ENCODE measurements at regions not wholly inside any gene's neighbourhood (a gene's known extent, or its start where the extent isn't known, plus 50 kb on each side); places are given as distances from the start of the nearest gene placed in this dataset.

DNA sequence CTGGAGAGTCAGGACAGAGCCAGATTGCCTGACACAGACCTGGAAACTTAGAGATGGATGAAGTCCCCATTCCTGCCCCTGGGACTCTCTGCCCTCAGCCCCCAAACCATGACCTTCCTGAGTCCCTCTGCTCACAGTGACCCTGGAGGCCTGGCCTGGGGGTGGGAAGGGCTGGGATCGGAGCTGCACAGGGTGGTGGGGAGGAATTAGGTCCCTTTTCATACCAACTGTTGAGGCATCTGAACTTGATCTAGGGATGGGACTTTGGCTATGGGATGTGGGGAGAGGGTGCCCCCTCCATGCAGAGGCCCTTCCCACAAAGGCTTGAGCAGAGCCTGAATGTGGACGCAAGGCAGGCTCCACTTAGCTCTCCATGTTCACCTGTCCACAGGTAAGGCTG, 144.1 kb downstream of the MRPL14 start:
- no peak overlapping the region for H2BK120ac ChIP-seq (ENCODE audit: low read depth, low read length, poor library complexity, severe bottlenecking)
- no peaks in the 10 kb centered on the region for H3K9me3 ChIP-seq (ENCODE audit: control insufficient read depth, low read depth, low read length)
- no peak overlapping the region for H2BK20ac ChIP-seq (ENCODE audit: low read depth, low read length, poor library complexity, severe bottlenecking)
- no peak overlapping the region for H3K9ac ChIP-seq (ENCODE audit: extremely low read depth, insufficient read length, low read length)
- peaks cover 15% of the 10 kb centered on the region in 2 experiments for H3K4me1 Mint-ChIP-seq
- H3K9me3 Mint-ChIP-seq: no peaks in the 10 kb centered on the region
- H3K79me1 ChIP-seq (ENCODE audit: insufficient read depth, low read depth, low read length, poor library complexity, severe bottlenecking): no peaks in the 10 kb centered on the region
- H2BK5ac ChIP-seq (ENCODE audit: insufficient read length, low read length): no peak overlapping the region
- H3K4ac ChIP-seq (ENCODE audit: low read depth, low read length): no peak overlapping the region
- no peak overlapping the region for H2BK15ac ChIP-seq (ENCODE audit: low read depth, low read length)
- no peak overlapping the region for H4K5ac ChIP-seq (ENCODE audit: insufficient read length, low read depth, low read length)
- H3K14ac ChIP-seq (ENCODE audit: insufficient read depth, low read length): no peak overlapping the region
- peaks cover 13% of the 10 kb centered on the region for H3K27me3 Mint-ChIP-seq (ENCODE audit: low read depth)
- no peak overlapping the region for H3K27ac ChIP-seq (ENCODE audit: insufficient read length, low read depth, low read length)
- H4K8ac ChIP-seq (replicated peaks; ENCODE audit: insufficient read length, low read depth, low read length): no peak overlapping the region
- DNase-seq: no peak
- no peak overlapping the region for H2BK12ac ChIP-seq (ENCODE audit: insufficient read length, low read depth, low read length)
- H3K79me2 ChIP-seq (ENCODE audit: insufficient read depth, low read length): no peaks in the 10 kb centered on the region
- no peak overlapping the region for H3K4me3 Mint-ChIP-seq
- H4K20me1 ChIP-seq (ENCODE audit: control insufficient read depth, insufficient read depth, insufficient read length): no peaks in the 10 kb centered on the region
- no peak overlapping the region for H3K18ac ChIP-seq (ENCODE audit: insufficient read length, low read depth, low read length)
- no peaks in the 10 kb centered on the region for H3K23me2 ChIP-seq (ENCODE audit: insufficient read length, low read depth, low read length, poor library complexity, severe bottlenecking)
- H3K4me2 ChIP-seq (ENCODE audit: insufficient read depth, insufficient read length, low read length): no peak overlapping the region
- WGBS (ENCODE audit: extremely low coverage, insufficient read length, low lambda C conversion rate): no CpG with 5 or more reads among the region's 2 CpGs
- no peaks in the 10 kb centered on the region for H3K36me3 Mint-ChIP-seq (ENCODE audit: insufficient read depth in 1 of 3, low read depth in 3 of 3)
- H3K56ac ChIP-seq (ENCODE audit: insufficient read length, low read depth, low read length): no peak overlapping the region
- H2AFZ ChIP-seq (ENCODE audit: low read length): no peak overlapping the region
- TF ChIP-seq CTCF (conservative IDR thresholded peaks at IDR 0.05): no peak
- H4K91ac ChIP-seq (ENCODE audit: insufficient read length, low read depth, low read length): no peak overlapping the region
- H3K27ac Mint-ChIP-seq: no peak overlapping the region
- H3K23ac ChIP-seq (ENCODE audit: insufficient read length, low read depth, low read length): no peak overlapping the region
- H3T11ph ChIP-seq (ENCODE audit: low read length): no peak overlapping the region
- H3K4me1 ChIP-seq (ENCODE audit: insufficient read depth, low read length): no peaks in the 10 kb centered on the region
- no peak overlapping the region for H2AK5ac ChIP-seq (ENCODE audit: insufficient read length, low read length)
- H3K27me3 ChIP-seq (ENCODE audit: insufficient read depth, low read length): no peaks in the 10 kb centered on the region
